B cell (primary cell): ENCODE measurements at regions not wholly inside any gene's neighbourhood (a gene's known extent, or its start where the extent isn't known, plus 50 kb on each side); places are given as distances from the start of the nearest gene placed in this dataset.

Experiments used
- ATAC-seq: fragments of 200-7000 bp; cut with Tn5 transposase; one replicate; pipeline ENCODE4 v1.10.0; 2021; ENCODE audit warnings: low read depth, mild to moderate bottlenecking, moderate number of reproducible peaks, moderate library complexity
- CTCF ChIA-PET: fragments of 350-600 bp; sonication (Branson Sonifier 250); formaldehyde crosslinking; loops from one replicate; lab custom pipeline; 2021; ENCODE audit warnings: antibody characterized with exemption, inconsistent platforms; lab: Charles Lee
- POLR2A ChIA-PET: fragments of 350-600 bp; sonication (Branson Sonifier 250); formaldehyde crosslinking; loops from one replicate; lab custom pipeline; 2021; ENCODE audit warnings: antibody characterized with exemption; lab: Charles Lee
- DNase-seq: peaks from one replicate; pipeline ENCODE4 v3.0.0; 2013
- H2AFZ ChIP-seq: 2 replicates; pipeline ENCODE4 v1.6.1; 2012; ENCODE audit warnings: mild to moderate bottlenecking, low read depth, low read length; ENCODE audit not compliant: insufficient read depth, poor library complexity, severe bottlenecking
- H3K27ac ChIP-seq, 2 donors: 1 replicate in 1 of 2; 2 replicates in 1 of 2; pipeline ENCODE4 v1.5.1; 2012 to 2013; ENCODE audit warnings: low read length in 2 of 2, mild to moderate bottlenecking in 2 of 2, moderate library complexity in 1 of 2
- H3K27me3 ChIP-seq, 4 experiments: fragments of 200-600 bp in 1 of 4; sonication (generic) in 1 of 4; replicated peaks in 1 of 4; 1 replicate in 2 of 4; 2 replicates in 2 of 4; pipeline versions ENCODE4 v1.6.1 to v1.7.0; 2013 to 2016; ENCODE audit warnings: low read length in 3 of 4, mild to moderate bottlenecking in 2 of 4, mixed read lengths in 1 of 4, moderate library complexity in 1 of 4; ENCODE audit not compliant: insufficient read depth in 4 of 4, control insufficient read depth in 3 of 4; ENCODE audit errors: control extremely low read depth in 1 of 4
- H3K36me3 ChIP-seq, 2 experiments: replicated peaks in 1 of 2; 1 replicate in 1 of 2; 2 replicates in 1 of 2; pipeline versions ENCODE4 v1.6.1 to v1.7.1; 2013; ENCODE audit warnings: low read length in 1 of 2; ENCODE audit not compliant: insufficient read depth in 2 of 2, control insufficient read depth in 1 of 2; ENCODE audit errors: control extremely low read depth in 1 of 2, extremely low read depth in 1 of 2
- H3K4me1 ChIP-seq, 2 donors: fragments of 200-600 bp in 1 of 2; sonication (generic) in 1 of 2; 1 replicate in 1 of 2; 2 replicates in 1 of 2; pipeline versions ENCODE4 v1.5.1 to v1.6.1; 2013 to 2017; ENCODE audit warnings: low read length in 2 of 2; ENCODE audit not compliant: control insufficient read depth in 2 of 2, insufficient read depth in 2 of 2
- H3K4me2 ChIP-seq: replicated peaks from 2 replicates; pipeline ENCODE3; 2012; ENCODE audit warnings: mild to moderate bottlenecking, low read depth, low read length; ENCODE audit not compliant: poor library complexity, severe bottlenecking
- H3K4me3 ChIP-seq, 5 experiments: fragments of 200-600 bp in 1 of 5; sonication (generic) in 1 of 5; 1 replicate in 3 of 5; 2 replicates in 2 of 5; pipeline versions ENCODE4 v1.5.1 to v1.7.0; 2011 to 2016; ENCODE audit warnings: low read length in 4 of 5, mild to moderate bottlenecking in 4 of 5, low read depth in 2 of 5, control low read depth in 1 of 5, moderate library complexity in 1 of 5; ENCODE audit not compliant: insufficient read depth in 1 of 5; ENCODE audit errors: control extremely low read depth in 1 of 5, extremely low read depth in 1 of 5
- H3K79me2 ChIP-seq: fragments of 200-600 bp; sonication (generic); one replicate; pipeline ENCODE4 v1.6.0; 2016; ENCODE audit warnings: low read length; ENCODE audit not compliant: control insufficient read depth, insufficient read depth
- H3K9ac ChIP-seq: fragments of 200-600 bp; sonication (generic); 2 replicates; pipeline ENCODE4 v1.6.1; 2017; ENCODE audit warnings: mild to moderate bottlenecking, low read length, moderate library complexity
- H3K9me3 ChIP-seq, 3 donors: one replicate each; pipeline versions ENCODE4 v1.6.1 to v1.7.1; 2013; ENCODE audit warnings: low read length in 2 of 3; ENCODE audit not compliant: control insufficient read depth in 2 of 3, insufficient read depth in 1 of 3; ENCODE audit errors: control extremely low read depth in 1 of 3
- H4K20me1 ChIP-seq: 2 replicates; pipeline ENCODE4 v1.6.0; 2012; ENCODE audit warnings: mild to moderate bottlenecking, low read length; ENCODE audit not compliant: insufficient read depth, control insufficient read depth, poor library complexity, severe bottlenecking
- H3K27ac Mint-ChIP-seq: one replicate; pipeline ENCODE4 v1.8.0; 2021; ENCODE audit warnings: mixed read lengths
- H3K27me3 Mint-ChIP-seq: one replicate; pipeline ENCODE4 v1.8.0; 2021; ENCODE audit warnings: mixed read lengths
- H3K4me1 Mint-ChIP-seq: one replicate; pipeline ENCODE4 v1.8.0; 2021; ENCODE audit warnings: mixed read lengths
- H3K4me3 Mint-ChIP-seq: one replicate; pipeline ENCODE4 v1.8.0; 2021; ENCODE audit warnings: mixed read lengths
- H3K9me3 Mint-ChIP-seq: one replicate; pipeline ENCODE4 v1.8.0; 2022; ENCODE audit warnings: mixed read lengths; ENCODE audit not compliant: insufficient read depth
- CTCF ChIP-seq: fragments of 200-600 bp; IDR thresholded peaks from one replicate; pipeline ENCODE4 v1.8.0; 2022; ENCODE audit warnings: antibody characterized with exemption, mild to moderate bottlenecking
- EZH2 ChIP-seq: IDR thresholded peaks from 2 replicates; pipeline ENCODE4 v1.6.1; 2012; ENCODE audit warnings: borderline replicate concordance, low read depth, mild to moderate bottlenecking, moderate library complexity, low read length; ENCODE audit not compliant: insufficient read depth, poor library complexity, severe bottlenecking
- WGBS: methylation state at CpG from one replicate; pipeline ENCODE4 v1.1.5; 2013; ENCODE audit warnings: missing lambda C conversion rate; ENCODE audit not compliant: insufficient coverage; 5-methylcytosine and 5-hydroxymethylcytosine counted together
- intact Hi-C: fragments of 100-400 bp; cut with micrococcal nuclease; formaldehyde crosslinking; loops from one replicate; pipeline ENCODE4 v1.10.0; 2022

- no peaks in the 10 kb centered on the region for H3K4me1 ChIP-seq
- H2AFZ ChIP-seq, result no peak overlapping the region
- H3K27me3 ChIP-seq, result no peaks in the 10 kb centered on the region
- no peak overlapping the region for H3K4me2 ChIP-seq
- ChIA-PET POLR2A (no interaction called here), CTCF (no interaction called here)
- intact Hi-C loops, result no loop called here
- peaks cover 2% of the 10 kb centered on the region for H3K9me3 Mint-ChIP-seq
- no peaks in the 10 kb centered on the region for H4K20me1 ChIP-seq
- no peak overlapping the region for H3K27ac Mint-ChIP-seq
- no peak overlapping the region for H3K27ac ChIP-seq
- no peak overlapping the region for H3K4me3 ChIP-seq
- WGBS, result 96% methylated on average over 6 of the region's 9 CpGs
- no peaks in the 10 kb centered on the region for H3K36me3 ChIP-seq
- no peaks in the 10 kb centered on the region for H3K79me2 ChIP-seq
- no peak overlapping the region for H3K4me3 Mint-ChIP-seq
- H3K9me3 ChIP-seq, result peaks cover 0 to 18% (median under 1%) of the 10 kb centered on the region in 3 donors
- no peak for ATAC-seq
- no peak for DNase-seq
- TF ChIP-seq EZH2, result no peak
- no peak for TF ChIP-seq CTCF
- no peaks in the 10 kb centered on the region for H3K27me3 Mint-ChIP-seq
- H3K4me1 Mint-ChIP-seq, result no peaks in the 10 kb centered on the region
- no peak overlapping the region for H3K9ac ChIP-seq
Measured at GRCh38 chr19:30744741-30745475, 372.7 kb downstream of the ZNF536 start.

- H3K4me3 ChIP-seq, result no peak overlapping the region
- DNase-seq (no peak), ATAC-seq (no peak)
- ChIA-PET CTCF (no interaction called here), POLR2A (no interaction called here)
- H3K79me2 ChIP-seq, result no peaks in the 10 kb centered on the region
- intact Hi-C loops, result no loop called here
- no peak for TF ChIP-seq CTCF
- TF ChIP-seq EZH2, result no peak
- H3K36me3 ChIP-seq, result no peaks in the 10 kb centered on the region
- no peaks in the 10 kb centered on the region for H3K4me1 Mint-ChIP-seq
- no peak overlapping the region for H3K4me3 Mint-ChIP-seq
- H3K9me3 Mint-ChIP-seq, result peaks cover 2% of the 10 kb centered on the region
- H3K27me3 ChIP-seq, result no peaks in the 10 kb centered on the region
- H3K27ac Mint-ChIP-seq, result no peak overlapping the region
- H3K9ac ChIP-seq, result no peak overlapping the region
- no peaks in the 10 kb centered on the region for H3K27me3 Mint-ChIP-seq
- H3K9me3 ChIP-seq, result peaks cover 0 to 18% (median 0%) of the 10 kb centered on the region in 3 donors
- H3K27ac ChIP-seq, result no peak overlapping the region
- no peaks in the 10 kb centered on the region for H3K4me1 ChIP-seq
- no peak overlapping the region for H2AFZ ChIP-seq
- 73% methylated on average over 5 of the region's 5 CpGs for WGBS
- H4K20me1 ChIP-seq, result no peaks in the 10 kb centered on the region
- no peak overlapping the region for H3K4me2 ChIP-seq
Measured at GRCh38 chr19:30743702-30744101, 371.5 kb downstream of the ZNF536 start.
